SJSA1 (cell line): ENCODE measurements at regions not wholly inside any gene's neighbourhood (a gene's known extent, or its start where the extent isn't known, plus 50 kb on each side); places are given as distances from the start of the nearest gene placed in this dataset.

Source experiments
- DNase-seq, 2 experiments: peaks; one replicate each; pipeline ENCODE4 v3.0.0-alpha.2; 2015 to 2020; ENCODE audit warnings: low spot score in 2 of 2, low read depth in 1 of 2
- H3K27ac ChIP-seq: fragments of 250-450 bp; sonication (Bioruptor Pico); 2 replicates; pipeline ENCODE4 v1.5.1; 2020; ENCODE audit warnings: mild to moderate bottlenecking, moderate library complexity
- H3K27me3 ChIP-seq: fragments of 250-450 bp; sonication (Bioruptor Pico); replicated peaks from 2 replicates; pipeline ENCODE4 v1.5.1; 2020; ENCODE audit warnings: mild to moderate bottlenecking, moderate library complexity
- H3K36me3 ChIP-seq: fragments of 250-450 bp; sonication (Bioruptor Pico); 2 replicates; pipeline ENCODE4 v1.5.1; 2020; ENCODE audit warnings: mild to moderate bottlenecking
- H3K4me1 ChIP-seq: fragments of 250-450 bp; sonication (Bioruptor Pico); replicated peaks from 2 replicates; pipeline ENCODE4 v1.6.1; 2021; ENCODE audit warnings: mild to moderate bottlenecking
- H3K4me3 ChIP-seq: fragments of 250-450 bp; sonication (Bioruptor Pico); 2 replicates; pipeline ENCODE4 v1.5.1; 2020; ENCODE audit warnings: mild to moderate bottlenecking
- H3K9me3 ChIP-seq: fragments of 250-450 bp; sonication (Bioruptor Pico); replicated peaks from 2 replicates; pipeline ENCODE4 v1.5.1; 2020; ENCODE audit warnings: mild to moderate bottlenecking

- peak in 1 of 2 experiments; percentile 27 for DNase-seq
- peak overlapping the region; percentile 73 for H3K27ac ChIP-seq
- no peaks in the 10 kb centered on the region for H3K36me3 ChIP-seq
Measured at GRCh38 chr14:36056845-36057244, 119.7 kb downstream of the PTCSC3 start.

GRCh38 chr14:36055681-36056225, 120.8 kb downstream of the PTCSC3 start:
- H3K27me3 ChIP-seq, result no peaks in the 10 kb centered on the region
- peak overlapping the region; percentile 73 for H3K27ac ChIP-seq
- peaks cover 59% of the 10 kb centered on the region for H3K4me1 ChIP-seq
- DNase-seq, result peak; percentile 49 to 65
- H3K9me3 ChIP-seq, result no peaks in the 10 kb centered on the region
- no peaks in the 10 kb centered on the region for H3K36me3 ChIP-seq
- H3K4me3 ChIP-seq, result no peak overlapping the region

More at GRCh38 chr14:36056845-36057244, 119.7 kb downstream of the PTCSC3 start:
- H3K4me1 ChIP-seq, result peaks cover 70% of the 10 kb centered on the region
- H3K4me3 ChIP-seq, result no peak overlapping the region
- no peaks in the 10 kb centered on the region for H3K27me3 ChIP-seq
- H3K9me3 ChIP-seq, result no peaks in the 10 kb centered on the region

DNA sequence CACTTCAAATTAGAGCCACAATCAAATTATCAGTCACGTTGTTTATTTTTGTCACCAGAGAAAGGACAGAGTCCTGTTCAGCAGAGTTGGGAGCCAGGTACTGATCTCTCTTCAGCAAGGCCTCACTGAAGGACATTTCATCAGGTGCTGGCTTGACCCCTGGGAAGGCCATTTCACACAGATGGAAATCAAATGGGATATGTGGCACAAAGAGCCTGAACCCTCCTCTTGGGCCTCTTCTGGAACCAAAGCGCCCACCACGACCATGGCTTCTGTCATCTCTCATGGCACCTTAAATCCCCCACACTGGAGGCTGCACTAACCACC, 121.5 kb downstream of the PTCSC3 start:
- no peaks in the 10 kb centered on the region for H3K36me3 ChIP-seq
- H3K9me3 ChIP-seq, result no peaks in the 10 kb centered on the region
- DNase-seq, result no peak
- H3K27me3 ChIP-seq, result no peaks in the 10 kb centered on the region
- 0 out of 2 replicates have a peak overlapping the region, but pooled peaks have one; percentile 73 for H3K27ac ChIP-seq
- H3K4me3 ChIP-seq, result no peak overlapping the region
- peaks cover 52% of the 10 kb centered on the region for H3K4me1 ChIP-seq

DNA sequence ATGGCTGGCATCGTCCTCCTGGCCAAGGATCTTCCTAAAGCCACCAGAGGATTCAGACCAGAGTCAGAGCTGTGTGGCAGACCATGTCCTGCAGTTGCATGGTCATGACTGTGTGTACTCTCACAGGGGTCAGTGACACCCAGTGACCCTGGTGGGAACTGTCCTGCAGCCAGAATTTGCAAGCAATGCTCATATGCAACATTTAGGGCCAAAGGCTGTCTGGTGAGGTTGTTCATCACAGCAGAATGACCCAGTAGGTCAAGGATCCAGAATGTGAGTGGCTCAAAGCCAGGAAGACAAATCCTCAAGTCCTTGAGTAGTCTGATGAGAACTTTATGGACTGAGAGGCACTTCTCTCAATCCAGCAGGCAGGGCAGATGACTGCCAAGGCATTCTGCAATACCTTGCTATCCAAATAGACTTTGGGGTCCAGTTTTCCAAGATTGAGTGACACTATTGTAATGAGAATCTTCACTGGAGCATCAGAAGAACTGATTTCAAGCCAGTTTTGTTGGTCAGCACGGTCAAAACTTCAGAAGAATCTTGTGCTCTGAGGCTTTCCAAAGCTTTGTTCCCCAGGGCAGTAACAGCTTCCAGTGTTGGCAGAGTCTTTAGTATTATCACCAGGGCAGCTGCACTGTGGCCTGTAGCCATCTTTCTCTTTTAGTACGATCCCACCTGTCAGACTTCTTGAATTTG, 122.0 kb downstream of the PTCSC3 start:
- Histone ChIP-seq H3K9me3 (no peaks in the 10 kb centered on the region), H3K27ac (no peak overlapping the region), H3K36me3 (no peaks in the 10 kb centered on the region), H3K4me1 (peaks cover 47% of the 10 kb centered on the region), H3K27me3 (no peaks in the 10 kb centered on the region), H3K4me3 (no peak overlapping the region)
- no peak for DNase-seq

DNA sequence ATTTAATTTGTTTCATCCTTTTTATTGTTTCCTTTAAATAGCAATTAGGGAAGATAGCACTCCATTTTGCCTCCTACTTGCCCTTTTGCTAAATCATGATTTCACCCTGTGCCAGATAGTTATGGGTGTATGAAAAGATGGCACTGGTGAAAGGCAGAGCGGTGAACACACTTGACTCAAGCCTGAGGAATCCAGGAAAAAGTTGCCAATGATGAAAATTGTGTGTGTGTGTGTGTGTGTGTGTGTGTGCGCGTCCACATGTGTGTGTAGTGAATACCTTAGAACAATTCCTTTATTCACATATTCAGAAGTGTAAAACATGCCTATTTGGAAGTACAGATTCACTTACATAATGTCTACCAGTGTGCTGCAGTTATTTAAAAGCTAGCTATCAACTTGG, 123.8 kb downstream of the PTCSC3 start:
- H3K4me1 ChIP-seq, result peaks cover 29% of the 10 kb centered on the region
- H3K27ac ChIP-seq, result no peak overlapping the region
- H3K4me3 ChIP-seq, result no peak overlapping the region
- no peaks in the 10 kb centered on the region for H3K27me3 ChIP-seq
- H3K9me3 ChIP-seq, result no peaks in the 10 kb centered on the region
- DNase-seq, result no peak
- no peaks in the 10 kb centered on the region for H3K36me3 ChIP-seq

DNA sequence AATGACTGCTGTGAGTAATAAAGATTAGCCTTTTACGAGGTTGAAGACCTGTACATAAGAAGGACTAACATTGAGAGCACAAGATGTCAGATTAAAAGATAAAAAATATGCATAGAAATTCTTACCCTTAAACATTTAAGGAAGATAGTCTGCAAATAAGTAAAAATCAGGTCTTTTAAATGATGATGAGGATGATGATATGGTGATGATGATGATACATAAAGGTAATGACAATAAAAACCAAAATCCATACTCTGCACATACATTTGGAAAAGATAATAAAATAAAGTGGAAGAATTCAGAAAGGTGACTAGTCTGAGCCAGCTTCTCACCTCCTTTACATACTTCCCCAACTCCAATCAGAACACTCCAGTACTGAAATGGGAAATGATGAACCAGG, 124.5 kb downstream of the PTCSC3 start:
- DNase-seq, result no peak
- Histone ChIP-seq H3K4me3 (no peak overlapping the region), H3K9me3 (no peaks in the 10 kb centered on the region), H3K4me1 (peaks cover 23% of the 10 kb centered on the region), H3K27me3 (no peaks in the 10 kb centered on the region), H3K27ac (no peak overlapping the region), H3K36me3 (no peaks in the 10 kb centered on the region)

DNA sequence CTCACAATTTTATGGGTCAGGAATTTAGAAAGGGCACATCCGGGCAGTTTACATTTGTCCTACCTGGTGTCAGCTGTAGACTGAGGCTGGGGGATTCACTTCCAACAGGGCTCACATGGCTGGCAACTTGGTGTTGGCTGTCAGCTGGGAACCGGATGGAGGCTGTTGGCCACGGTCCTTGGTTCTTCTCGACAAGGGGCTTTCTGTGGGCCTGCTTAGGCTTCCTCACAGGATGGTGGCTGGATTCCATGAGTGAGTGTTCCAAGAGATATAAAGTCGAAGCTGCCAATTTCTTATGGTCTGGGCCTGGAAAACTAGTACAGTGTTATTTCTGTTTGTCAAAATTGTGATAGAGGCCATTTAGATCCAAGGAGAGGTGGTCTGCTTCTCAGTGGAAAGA, 127.9 kb downstream of the PTCSC3 start:
- Histone ChIP-seq H3K4me1 (no peaks in the 10 kb centered on the region), H3K36me3 (no peaks in the 10 kb centered on the region), H3K4me3 (no peak overlapping the region)

GRCh38 chr14:36047912-36048311, 128.6 kb downstream of the PTCSC3 start:
- H3K4me3 ChIP-seq, result no peak overlapping the region
- H3K27ac ChIP-seq, result no peak overlapping the region
- H3K9me3 ChIP-seq, result no peaks in the 10 kb centered on the region
- no peaks in the 10 kb centered on the region for H3K4me1 ChIP-seq
- no peak for DNase-seq
- H3K36me3 ChIP-seq, result no peaks in the 10 kb centered on the region
- no peaks in the 10 kb centered on the region for H3K27me3 ChIP-seq

More for the DNA sequence above, 127.9 kb downstream of the PTCSC3 start:
- Histone ChIP-seq H3K27me3 (no peaks in the 10 kb centered on the region), H3K27ac (no peak overlapping the region), H3K9me3 (no peaks in the 10 kb centered on the region)
- no peak for DNase-seq

GRCh38 chr14:36035675-36036074, 140.8 kb downstream of the PTCSC3 start:
- H3K27ac ChIP-seq, result no peak overlapping the region
- H3K4me3 ChIP-seq, result no peak overlapping the region
- H3K4me1 ChIP-seq, result no peaks in the 10 kb centered on the region
- no peak for DNase-seq
- H3K27me3 ChIP-seq, result no peaks in the 10 kb centered on the region
- H3K9me3 ChIP-seq, result no peaks in the 10 kb centered on the region
- no peaks in the 10 kb centered on the region for H3K36me3 ChIP-seq

GRCh38 chr14:36028665-36029064, 147.9 kb downstream of the PTCSC3 start:
- H3K27me3 ChIP-seq, result no peaks in the 10 kb centered on the region
- no peak for DNase-seq
- H3K4me1 ChIP-seq, result no peaks in the 10 kb centered on the region
- no peaks in the 10 kb centered on the region for H3K36me3 ChIP-seq
- no peaks in the 10 kb centered on the region for H3K9me3 ChIP-seq
- no peak overlapping the region for H3K4me3 ChIP-seq
- H3K27ac ChIP-seq, result no peak overlapping the region

DNA sequence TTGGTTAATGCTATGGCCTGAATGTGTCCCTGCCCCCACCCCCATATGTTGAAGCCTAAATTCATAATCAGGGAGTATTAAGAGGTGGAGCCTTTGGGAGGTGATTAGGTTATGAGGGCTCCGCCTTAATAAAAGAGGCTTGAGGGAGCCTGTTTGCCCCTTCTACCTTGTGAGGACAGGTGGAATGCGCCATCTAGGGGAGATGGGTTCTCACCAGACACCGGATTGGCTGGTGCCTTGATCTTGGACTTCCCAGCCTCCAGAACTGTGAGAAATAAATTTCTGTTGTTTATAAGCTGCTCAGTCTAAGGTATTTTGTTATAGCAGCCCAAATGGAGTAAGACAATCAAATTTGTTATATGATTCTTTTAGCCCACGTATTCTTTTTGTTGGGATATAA, 148.3 kb downstream of the PTCSC3 start:
- Histone ChIP-seq H3K4me1 (no peaks in the 10 kb centered on the region), H3K9me3 (no peaks in the 10 kb centered on the region), H3K27ac (no peak overlapping the region), H3K36me3 (no peaks in the 10 kb centered on the region), H3K4me3 (no peak overlapping the region), H3K27me3 (no peaks in the 10 kb centered on the region)
- no peak for DNase-seq

- DNase-seq, result no peak
- no peak overlapping the region for H3K27ac ChIP-seq
- no peaks in the 10 kb centered on the region for H3K4me1 ChIP-seq
- H3K27me3 ChIP-seq, result no peaks in the 10 kb centered on the region
- no peaks in the 10 kb centered on the region for H3K9me3 ChIP-seq
- no peak overlapping the region for H3K4me3 ChIP-seq
- H3K36me3 ChIP-seq, result no peaks in the 10 kb centered on the region
Measured at GRCh38 chr14:36027354-36027753, 149.2 kb downstream of the PTCSC3 start.

DNA sequence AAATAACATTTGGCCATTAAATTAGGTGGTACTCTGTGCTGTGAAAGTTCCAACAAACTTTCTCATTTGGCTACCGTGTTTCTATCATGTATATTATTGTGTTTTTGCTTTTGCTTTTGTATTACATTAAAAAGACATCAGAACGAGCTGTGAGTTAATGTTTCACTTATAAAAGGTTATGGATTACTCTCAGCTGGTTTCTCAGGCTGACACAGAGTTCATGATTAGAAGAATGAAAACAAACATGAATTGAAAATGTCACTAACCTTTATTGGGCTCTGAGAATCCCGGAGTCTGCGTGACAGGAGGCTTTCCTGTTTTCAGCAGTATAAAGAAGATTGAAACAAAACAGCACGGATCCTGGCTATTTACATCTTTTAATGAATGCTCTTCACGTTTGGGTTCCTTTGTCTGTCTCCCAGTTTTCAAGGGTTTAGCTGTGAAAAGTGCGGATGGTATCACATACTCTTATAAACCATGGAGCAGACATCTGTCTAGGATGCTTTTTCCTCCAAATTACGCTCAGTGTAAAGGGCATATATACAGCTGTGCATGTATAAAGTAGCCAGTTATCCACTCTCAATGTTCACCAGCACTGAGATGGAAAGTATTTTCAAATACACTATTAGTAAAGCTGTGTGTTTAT, 153.6 kb downstream of the PTCSC3 start:
- Histone ChIP-seq H3K9me3 (no peaks in the 10 kb centered on the region), H3K27me3 (no peaks in the 10 kb centered on the region), H3K4me3 (no peak overlapping the region), H3K27ac (no peak overlapping the region), H3K4me1 (no peaks in the 10 kb centered on the region), H3K36me3 (no peaks in the 10 kb centered on the region)
- no peak for DNase-seq

GRCh38 chr14:36021591-36022320, 154.8 kb downstream of the PTCSC3 start:
- Histone ChIP-seq H3K36me3 (no peaks in the 10 kb centered on the region), H3K4me3 (no peak overlapping the region), H3K4me1 (no peaks in the 10 kb centered on the region), H3K27ac (no peak overlapping the region), H3K9me3 (no peaks in the 10 kb centered on the region), H3K27me3 (no peaks in the 10 kb centered on the region)
- DNase-seq, result no peak
